ENCODE measurements at regions not wholly inside any gene's neighbourhood (a gene's known extent, or its start where the extent isn't known, plus 50 kb on each side); places are given as distances from the start of the nearest gene placed in this dataset.

- no peak for TF ChIP-seq POLR2A (IDR thresholded peaks at IDR 0.05; ENCODE audit: low read depth)
- no peak for TF ChIP-seq EP300 (IDR thresholded peaks at IDR 0.05)
These were observed 69.5 kb upstream of the CFAP46 start for GRCh38 chr10:133011882-133012281.

Measured in esophagus muscularis mucosa (tissue), 2 donors.